ENCODE measurements at regions not wholly inside any gene's neighbourhood (a gene's known extent, or its start where the extent isn't known, plus 50 kb on each side); places are given as distances from the start of the nearest gene placed in this dataset.

DNA sequence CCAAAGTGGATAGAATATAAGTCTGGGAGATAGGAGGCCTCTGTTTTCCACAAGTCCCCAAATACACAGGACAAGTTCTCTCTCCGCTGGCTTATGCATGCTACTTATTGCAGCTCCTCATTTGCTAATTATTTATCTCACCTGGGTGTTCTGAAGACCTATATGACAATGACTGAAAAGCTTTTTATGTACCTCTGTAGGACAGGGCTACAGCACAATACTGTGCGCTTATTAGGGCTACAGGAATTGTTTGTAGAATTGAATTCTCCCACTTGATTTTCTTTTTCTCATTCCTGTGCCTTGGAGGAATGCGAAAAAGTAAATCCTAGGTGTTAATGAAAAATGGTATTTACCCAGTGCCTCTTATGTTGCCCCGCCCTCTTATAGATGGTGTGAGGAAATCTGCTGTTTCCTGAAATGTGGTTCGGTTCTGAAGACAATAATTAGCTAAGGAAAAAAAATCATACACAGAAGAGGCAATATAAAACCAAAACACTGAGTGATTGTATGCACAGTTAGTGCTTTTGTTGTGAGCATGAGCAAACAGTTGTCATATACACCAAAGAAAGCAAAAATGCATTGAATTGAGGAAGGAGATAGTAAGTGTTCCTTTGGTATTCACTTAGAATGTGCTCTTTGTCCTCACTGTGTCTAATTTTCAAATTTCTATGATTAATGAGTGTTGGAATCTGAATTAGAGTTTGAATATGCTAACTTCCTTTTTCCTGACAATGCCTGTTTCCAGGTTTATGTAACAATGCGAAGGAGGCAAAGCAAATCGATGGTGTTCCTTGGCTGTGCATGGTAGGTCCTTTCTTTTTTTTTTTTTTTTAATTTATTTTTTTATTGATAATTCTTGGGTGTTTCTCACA, 78.7 kb upstream of the PNPT1 start:
- TF ChIP-seq, protein P1, sequence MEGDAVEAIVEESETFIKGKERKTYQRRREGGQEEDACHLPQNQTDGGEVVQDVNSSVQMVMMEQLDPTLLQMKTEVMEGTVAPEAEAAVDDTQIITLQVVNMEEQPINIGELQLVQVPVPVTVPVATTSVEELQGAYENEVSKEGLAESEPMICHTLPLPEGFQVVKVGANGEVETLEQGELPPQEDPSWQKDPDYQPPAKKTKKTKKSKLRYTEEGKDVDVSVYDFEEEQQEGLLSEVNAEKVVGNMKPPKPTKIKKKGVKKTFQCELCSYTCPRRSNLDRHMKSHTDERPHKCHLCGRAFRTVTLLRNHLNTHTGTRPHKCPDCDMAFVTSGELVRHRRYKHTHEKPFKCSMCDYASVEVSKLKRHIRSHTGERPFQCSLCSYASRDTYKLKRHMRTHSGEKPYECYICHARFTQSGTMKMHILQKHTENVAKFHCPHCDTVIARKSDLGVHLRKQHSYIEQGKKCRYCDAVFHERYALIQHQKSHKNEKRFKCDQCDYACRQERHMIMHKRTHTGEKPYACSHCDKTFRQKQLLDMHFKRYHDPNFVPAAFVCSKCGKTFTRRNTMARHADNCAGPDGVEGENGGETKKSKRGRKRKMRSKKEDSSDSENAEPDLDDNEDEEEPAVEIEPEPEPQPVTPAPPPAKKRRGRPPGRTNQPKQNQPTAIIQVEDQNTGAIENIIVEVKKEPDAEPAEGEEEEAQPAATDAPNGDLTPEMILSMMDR (IDR thresholded peaks at IDR 0.05 in 8 of 11, conservative IDR thresholded peaks at IDR 0.05 in 3 of 11), result no peak
- TF ChIP-seq POLR2AphosphoS5 (IDR thresholded peaks at IDR 0.05) (no peak), POLR2A (IDR thresholded peaks at IDR 0.05) (no peak)
